ENCODE measurements at regions not wholly inside any gene's neighbourhood (a gene's known extent, or its start where the extent isn't known, plus 50 kb on each side); places are given as distances from the start of the nearest gene placed in this dataset.
"Not testable (repeated sequence)": the region's sequence is repeated elsewhere in the genome, so short reads cannot be mapped to it uniquely, and the experiment has no call there.

GRCh38 chr2:116224610-116225009 is 1589.9 kb upstream of the DDX18 start:
- no peak for TF ChIP-seq CTCF (IDR thresholded peaks at IDR 0.05; ENCODE audit: low read depth, low read length, missing control alignments)
- in situ Hi-C loops (cut with HindIII; ENCODE audit: low sequenced_read_pairs), result no loop called here
- no peak overlapping the region for H3K4me3 ChIP-seq (ENCODE audit: low read depth, low read length)
- no peak for DNase-seq (ENCODE audit: low read depth)

- no peak for TF ChIP-seq CTCF (IDR thresholded peaks at IDR 0.05; ENCODE audit: low read depth, low read length, missing control alignments)
- in situ Hi-C loops (cut with HindIII; ENCODE audit: low sequenced_read_pairs), result no loop called here
- H3K4me3 ChIP-seq (ENCODE audit: low read depth, low read length), result no peak overlapping the region
- DNase-seq (ENCODE audit: low read depth), result no peak
Measured at GRCh38 chr2:116238511-116238910, 1576.0 kb upstream of the DDX18 start.

GRCh38 chr2:116250376-116250775 is 1564.1 kb upstream of the DDX18 start:
- in situ Hi-C loops (cut with HindIII; ENCODE audit: low sequenced_read_pairs), result no loop called here
- DNase-seq (ENCODE audit: low read depth), result no peak
- TF ChIP-seq CTCF (IDR thresholded peaks at IDR 0.05; ENCODE audit: low read depth, low read length, missing control alignments), result no peak
- no peak overlapping the region for H3K4me3 ChIP-seq (ENCODE audit: low read depth, low read length)

- no peak overlapping the region for H3K4me3 ChIP-seq (ENCODE audit: low read depth, low read length)
- in situ Hi-C loops (cut with HindIII; ENCODE audit: low sequenced_read_pairs), result no loop called here
- TF ChIP-seq CTCF (IDR thresholded peaks at IDR 0.05; ENCODE audit: low read depth, low read length, missing control alignments), result no peak
- DNase-seq (ENCODE audit: low read depth), result no peak
Measured at GRCh38 chr2:116264872-116265271, 1549.6 kb upstream of the DDX18 start.

- no peak for TF ChIP-seq CTCF (IDR thresholded peaks at IDR 0.05; ENCODE audit: low read depth, low read length, missing control alignments)
- DNase-seq (ENCODE audit: low read depth), result no peak
- in situ Hi-C loops (cut with HindIII; ENCODE audit: low sequenced_read_pairs), result no loop called here
- no peak overlapping the region for H3K4me3 ChIP-seq (ENCODE audit: low read depth, low read length)
Measured at GRCh38 chr2:116269040-116269439, 1545.5 kb upstream of the DDX18 start.

- TF ChIP-seq CTCF (IDR thresholded peaks at IDR 0.05; ENCODE audit: low read depth, low read length, missing control alignments), result no peak
- in situ Hi-C loops (cut with HindIII; ENCODE audit: low sequenced_read_pairs), result no loop called here
Measured at GRCh38 chr2:116304328-116304727, 1510.2 kb upstream of the DDX18 start.

GRCh38 chr2:116317111-116317510 is 1497.4 kb upstream of the DDX18 start:
- in situ Hi-C loops (cut with HindIII; ENCODE audit: low sequenced_read_pairs), result no loop called here
- no peak for DNase-seq (ENCODE audit: low read depth)
- no peak for TF ChIP-seq CTCF (IDR thresholded peaks at IDR 0.05; ENCODE audit: low read depth, low read length, missing control alignments)
- H3K4me3 ChIP-seq (ENCODE audit: low read depth, low read length), result no peak overlapping the region

More at GRCh38 chr2:116304328-116304727, 1510.2 kb upstream of the DDX18 start:
- H3K4me3 ChIP-seq (ENCODE audit: low read depth, low read length), result no peak overlapping the region
- DNase-seq (ENCODE audit: low read depth), result no peak

- in situ Hi-C loops (cut with HindIII; ENCODE audit: low sequenced_read_pairs); DNase-seq (ENCODE audit: low read depth); H3K4me3 ChIP-seq (ENCODE audit: low read depth, low read length): not testable (repeated sequence)
Measured at GRCh38 chr2:116318551-116318950, 1495.9 kb upstream of the DDX18 start.

Data from astrocyte of the cerebellum (primary cell).